ENCODE measurements at regions not wholly inside any gene's neighbourhood (a gene's known extent, or its start where the extent isn't known, plus 50 kb on each side); places are given as distances from the start of the nearest gene placed in this dataset.

DNA sequence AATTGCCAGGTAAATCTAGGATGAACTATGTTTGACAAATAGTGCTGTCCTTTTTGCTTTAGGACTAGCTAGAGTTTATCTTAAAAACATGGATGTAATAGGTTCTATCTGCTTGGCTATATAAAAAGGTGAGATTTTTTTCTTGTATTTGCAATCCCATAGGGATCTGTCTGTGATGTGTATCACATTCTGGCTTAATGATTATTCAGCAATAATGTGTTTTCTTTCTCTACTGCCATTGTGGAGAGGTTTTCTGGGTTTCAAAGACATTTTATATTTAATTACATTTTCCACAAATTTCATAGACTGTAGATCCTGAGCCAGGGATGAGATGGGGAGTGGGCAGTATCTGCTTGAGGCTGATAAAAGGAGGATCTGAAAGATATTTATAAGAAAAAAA is 277.8 kb upstream of the SLITRK5 start:
- BruUV-seq (replicated peaks), result no TSS peak
- TF ChIP-seq, protein P1, sequence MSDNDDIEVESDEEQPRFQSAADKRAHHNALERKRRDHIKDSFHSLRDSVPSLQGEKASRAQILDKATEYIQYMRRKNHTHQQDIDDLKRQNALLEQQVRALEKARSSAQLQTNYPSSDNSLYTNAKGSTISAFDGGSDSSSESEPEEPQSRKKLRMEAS (IDR thresholded peaks at IDR 0.05; ENCODE audit: insufficient read depth, insufficient read length), result no peak
- TF ChIP-seq POLR2A (IDR thresholded peaks at IDR 0.05; ENCODE audit: low read depth, low read length) (no peak), MYC (IDR thresholded peaks at IDR 0.05; ENCODE audit: low read depth, low read length) (no peak), JUN (IDR thresholded peaks at IDR 0.05; ENCODE audit: borderline replicate concordance, insufficient read depth, insufficient read length, low read depth) (no peak), POLR2AphosphoS5 (IDR thresholded peaks at IDR 0.05; ENCODE audit: insufficient read depth, low read depth, low read length) (no peak), EZH2 (IDR thresholded peaks at IDR 0.05; ENCODE audit: borderline replicate concordance, low read depth, low read length, severe bottlenecking) (no peak), FOS (IDR thresholded peaks at IDR 0.05; ENCODE audit: borderline replicate concordance, insufficient read depth, low read length) (no peak), GATA2 (IDR thresholded peaks at IDR 0.05; ENCODE audit: insufficient read depth, insufficient read length, low read depth, low read length) (no peak)
- TF ChIP-seq, protein P2, sequence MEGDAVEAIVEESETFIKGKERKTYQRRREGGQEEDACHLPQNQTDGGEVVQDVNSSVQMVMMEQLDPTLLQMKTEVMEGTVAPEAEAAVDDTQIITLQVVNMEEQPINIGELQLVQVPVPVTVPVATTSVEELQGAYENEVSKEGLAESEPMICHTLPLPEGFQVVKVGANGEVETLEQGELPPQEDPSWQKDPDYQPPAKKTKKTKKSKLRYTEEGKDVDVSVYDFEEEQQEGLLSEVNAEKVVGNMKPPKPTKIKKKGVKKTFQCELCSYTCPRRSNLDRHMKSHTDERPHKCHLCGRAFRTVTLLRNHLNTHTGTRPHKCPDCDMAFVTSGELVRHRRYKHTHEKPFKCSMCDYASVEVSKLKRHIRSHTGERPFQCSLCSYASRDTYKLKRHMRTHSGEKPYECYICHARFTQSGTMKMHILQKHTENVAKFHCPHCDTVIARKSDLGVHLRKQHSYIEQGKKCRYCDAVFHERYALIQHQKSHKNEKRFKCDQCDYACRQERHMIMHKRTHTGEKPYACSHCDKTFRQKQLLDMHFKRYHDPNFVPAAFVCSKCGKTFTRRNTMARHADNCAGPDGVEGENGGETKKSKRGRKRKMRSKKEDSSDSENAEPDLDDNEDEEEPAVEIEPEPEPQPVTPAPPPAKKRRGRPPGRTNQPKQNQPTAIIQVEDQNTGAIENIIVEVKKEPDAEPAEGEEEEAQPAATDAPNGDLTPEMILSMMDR (IDR thresholded peaks at IDR 0.05; ENCODE audit: extremely low read depth in 1 of 2, insufficient read depth in 1 of 2, low read depth in 1 of 2, low read length in 2 of 2), result no peak
- Histone ChIP-seq H3K4me3 (replicated peaks in 1 of 3; ENCODE audit: insufficient read depth in 1 of 3, low read depth in 1 of 3, low read length in 3 of 3) (no peak overlapping the region), H3K9ac (replicated peaks; ENCODE audit: extremely low read depth, insufficient read depth, low read length) (no peak overlapping the region), H3K4me1 (ENCODE audit: control insufficient read depth, extremely low read depth, insufficient read depth, low read length) (no peaks in the 10 kb centered on the region), H3K27me3 (ENCODE audit: control insufficient read depth in 2 of 2, insufficient read depth in 2 of 2, low read length in 2 of 2) (no peaks in the 10 kb centered on the region), H3K9me1 (replicated peaks; ENCODE audit: control insufficient read depth, extremely low read depth, insufficient read depth, low read length) (no peaks in the 10 kb centered on the region), H3K79me2 (ENCODE audit: control insufficient read depth, insufficient read depth, low read length) (no peaks in the 10 kb centered on the region), H3K4me2 (ENCODE audit: insufficient read depth, low read length) (no peak overlapping the region), H2AFZ (ENCODE audit: low read depth, low read length) (no peak overlapping the region), H3K9me3 (replicated peaks; ENCODE audit: control insufficient read depth, insufficient read depth, low read length) (no peaks in the 10 kb centered on the region), H3K36me3 (ENCODE audit: control insufficient read depth in 2 of 2, extremely low read depth in 1 of 2, insufficient read depth in 2 of 2, low read length in 2 of 2) (no peaks in the 10 kb centered on the region), H3K27ac (ENCODE audit: insufficient read depth, low read depth, low read length) (no peak overlapping the region), H4K20me1 (replicated peaks; ENCODE audit: control insufficient read depth, extremely low read depth, insufficient read depth, low read length) (no peaks in the 10 kb centered on the region)
- DNase-seq (ENCODE audit: low read depth, low spot score), result no peak
- no peak for FAIRE-seq
- ChIA-PET CTCF (no interaction called here), POLR2A (no interaction called here)
- dilution Hi-C loops (cut with MboI; ENCODE audit: extremely low pct_ligation_motif_present, low sequenced_read_pairs), result no loop called here
- intact Hi-C loops (cut with micrococcal nuclease), result no loop called here
